Neural cell (in vitro differentiated cells): ENCODE measurements at regions not wholly inside any gene's neighbourhood (a gene's known extent, or its start where the extent isn't known, plus 50 kb on each side); places are given as distances from the start of the nearest gene placed in this dataset.
"Not testable (repeated sequence)": the region's sequence is repeated elsewhere in the genome, so short reads cannot be mapped to it uniquely, and the experiment has no call there.

Source experiments
- H2AFZ ChIP-seq: fragments of 200-600, 300-800 bp; sonication (generic), shearing (Covaris generic); 2 replicates; pipeline ENCODE4 v1.6.0; 2014; ENCODE audit warnings: low read depth, mild to moderate bottlenecking, antibody characterized with exemption, low read length, moderate library complexity
- H3F3A ChIP-seq: fragments of 200-600 bp; shearing (Covaris generic); 2 replicates; pipeline ENCODE4 v1.6.1; 2016; ENCODE audit warnings: mild to moderate bottlenecking, moderate library complexity, mixed read lengths, antibody characterized with exemption, low read length; ENCODE audit not compliant: insufficient read depth, poor library complexity, severe bottlenecking
- H3K27ac ChIP-seq: fragments of 200-600, 300-800 bp; sonication (generic), shearing (Covaris generic); 2 replicates; pipeline ENCODE4 v1.5.1; 2014; ENCODE audit warnings: mild to moderate bottlenecking, low read length, moderate library complexity
- H3K27me3 ChIP-seq: fragments of 300-800, 200-600 bp; sonication (generic), shearing (Covaris generic); 2 replicates; pipeline ENCODE4 v1.6.0; 2014; ENCODE audit warnings: mild to moderate bottlenecking, low read depth, low read length, moderate library complexity; ENCODE audit not compliant: insufficient read depth
- H3K36me3 ChIP-seq: fragments of 300-800, 200-600 bp; sonication (generic), shearing (Covaris generic); 2 replicates; pipeline ENCODE4 v1.5.1; 2014; ENCODE audit warnings: mild to moderate bottlenecking, antibody characterized with exemption, low read length, moderate library complexity; ENCODE audit not compliant: insufficient read depth
- H3K4me2 ChIP-seq: fragments of 300-800, 200-600 bp; sonication (generic), shearing (Covaris generic); 2 replicates; pipeline ENCODE4 v1.6.0; 2014; ENCODE audit warnings: mild to moderate bottlenecking, low read length
- H3K4me3 ChIP-seq: fragments of 300-800, 200-600 bp; sonication (generic), shearing (Covaris generic); 2 replicates; pipeline ENCODE4 v1.5.1; 2014; ENCODE audit warnings: mild to moderate bottlenecking, low read length, moderate library complexity
- H3K79me2 ChIP-seq: fragments of 200-600 bp; shearing (Covaris generic); replicated peaks from 2 replicates; pipeline ENCODE4 v1.6.0; 2014; ENCODE audit warnings: mild to moderate bottlenecking, low read length, moderate library complexity; ENCODE audit not compliant: insufficient read depth
- H3K9ac ChIP-seq: fragments of 300-800, 200-600 bp; sonication (generic), shearing (Covaris generic); 2 replicates; pipeline ENCODE4 v1.6.1; 2016; ENCODE audit warnings: mild to moderate bottlenecking, low read length, mixed read lengths
- H3K9me2 ChIP-seq: fragments of 200-600 bp; shearing (Covaris generic); 2 replicates; pipeline ENCODE4 v1.6.1; 2016; ENCODE audit warnings: mild to moderate bottlenecking, low read length, mixed read lengths; ENCODE audit not compliant: insufficient read depth
- H3K9me3 ChIP-seq: fragments of 200-600, 300-800 bp; sonication (generic), shearing (Covaris generic); 2 replicates; pipeline ENCODE4 v1.6.1; 2016; ENCODE audit warnings: mild to moderate bottlenecking, mixed run types, low read length, moderate library complexity, mixed read lengths
- H4K20me1 ChIP-seq: fragments of 200-600 bp; shearing (Covaris generic); 2 replicates; pipeline ENCODE4 v1.6.1; 2016; ENCODE audit warnings: mild to moderate bottlenecking, mixed run types; ENCODE audit not compliant: insufficient read depth
- EP300 ChIP-seq: fragments of 450-650 bp; conservative IDR thresholded peaks from 2 replicates; pipeline ENCODE4 v1.6.1; 2014; ENCODE audit warnings: antibody characterized with exemption, mild to moderate bottlenecking, moderate library complexity; ENCODE audit not compliant: poor library complexity, severe bottlenecking
- EZH2 ChIP-seq: fragments of 200-600, 300-800 bp; shearing (Covaris generic), sonication (generic); IDR thresholded peaks from 2 replicates; pipeline ENCODE4 v1.6.1; 2014; ENCODE audit warnings: antibody characterized with exemption, low read length, borderline replicate concordance, mild to moderate bottlenecking; ENCODE audit not compliant: insufficient read depth, poor library complexity, severe bottlenecking
- MXI1 ChIP-seq: fragments of 450-650 bp; conservative IDR thresholded peaks from 2 replicates; pipeline ENCODE4 v1.6.1; 2014; ENCODE audit warnings: antibody characterized with exemption, mild to moderate bottlenecking; ENCODE audit not compliant: poor library complexity, severe bottlenecking
- POLR2AphosphoS5 ChIP-seq: IDR thresholded peaks from 2 replicates; pipeline ENCODE4 v1.6.1; 2012
- RAD21 ChIP-seq: fragments of 450-650 bp; conservative IDR thresholded peaks from 2 replicates; pipeline ENCODE4 v1.6.1; 2014; ENCODE audit warnings: antibody characterized with exemption, mild to moderate bottlenecking, moderate library complexity
- SMC3 ChIP-seq: fragments of 450-650 bp; conservative IDR thresholded peaks from 2 replicates; pipeline ENCODE4 v1.6.1; 2014; ENCODE audit warnings: antibody characterized with exemption, mild to moderate bottlenecking, moderate library complexity; ENCODE audit not compliant: poor library complexity
- TAF1 ChIP-seq: IDR thresholded peaks from 2 replicates; pipeline ENCODE4 v1.6.1; 2012; ENCODE audit warnings: low read depth
- TF ChIP-seq, protein P1 (sequence below): fragments of 450-650 bp; IDR thresholded peaks from 2 replicates; pipeline ENCODE4 v1.5.1; 2014; ENCODE audit warnings: antibody characterized with exemption, mild to moderate bottlenecking, moderate library complexity; ENCODE audit not compliant: poor library complexity, severe bottlenecking
- TF ChIP-seq, protein P2 (sequence below): IDR thresholded peaks from 2 replicates; pipeline ENCODE4 v1.6.1; 2012; ENCODE audit warnings: borderline replicate concordance

DNA sequence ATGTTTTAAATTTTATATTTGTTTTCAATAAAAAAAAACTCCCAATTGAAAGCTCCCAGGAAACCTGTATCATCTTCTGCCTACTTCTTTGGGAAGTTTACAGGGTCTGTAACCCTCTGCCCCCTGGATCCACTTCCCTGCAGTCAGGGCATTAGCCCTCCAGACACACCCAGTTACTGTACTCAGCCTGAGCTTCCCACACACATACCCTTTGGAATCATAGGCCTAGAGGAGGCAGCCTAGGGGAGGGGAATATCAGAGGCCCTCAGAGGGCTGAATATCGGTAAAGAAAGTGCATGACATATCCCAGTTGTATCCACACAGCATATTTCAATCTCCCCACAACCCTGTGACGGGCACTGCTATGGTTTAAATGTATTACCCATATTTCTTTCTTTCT lies 56.2 kb upstream of the TFPI start:
- not testable (repeated sequence) for H3F3A ChIP-seq, H3K9ac ChIP-seq, H3K79me2 ChIP-seq, H3K27me3 ChIP-seq, H2AFZ ChIP-seq, H3K9me3 ChIP-seq, H3K36me3 ChIP-seq, H3K27ac ChIP-seq, H3K4me2 ChIP-seq, H3K9me2 ChIP-seq, H3K4me3 ChIP-seq, H4K20me1 ChIP-seq

- Histone ChIP-seq H3K4me3 (no peak overlapping the region), H2AFZ (no peak overlapping the region), H3K27me3 (no peaks in the 10 kb centered on the region), H3K9ac (no peak overlapping the region), H3K4me2 (no peak overlapping the region), H3F3A (no peaks in the 10 kb centered on the region), H3K79me2 (no peaks in the 10 kb centered on the region), H4K20me1 (no peaks in the 10 kb centered on the region), H3K9me3 (no peaks in the 10 kb centered on the region), H3K36me3 (no peaks in the 10 kb centered on the region), H3K27ac (no peak overlapping the region), H3K9me2 (no peaks in the 10 kb centered on the region)
- TF ChIP-seq, protein P1, sequence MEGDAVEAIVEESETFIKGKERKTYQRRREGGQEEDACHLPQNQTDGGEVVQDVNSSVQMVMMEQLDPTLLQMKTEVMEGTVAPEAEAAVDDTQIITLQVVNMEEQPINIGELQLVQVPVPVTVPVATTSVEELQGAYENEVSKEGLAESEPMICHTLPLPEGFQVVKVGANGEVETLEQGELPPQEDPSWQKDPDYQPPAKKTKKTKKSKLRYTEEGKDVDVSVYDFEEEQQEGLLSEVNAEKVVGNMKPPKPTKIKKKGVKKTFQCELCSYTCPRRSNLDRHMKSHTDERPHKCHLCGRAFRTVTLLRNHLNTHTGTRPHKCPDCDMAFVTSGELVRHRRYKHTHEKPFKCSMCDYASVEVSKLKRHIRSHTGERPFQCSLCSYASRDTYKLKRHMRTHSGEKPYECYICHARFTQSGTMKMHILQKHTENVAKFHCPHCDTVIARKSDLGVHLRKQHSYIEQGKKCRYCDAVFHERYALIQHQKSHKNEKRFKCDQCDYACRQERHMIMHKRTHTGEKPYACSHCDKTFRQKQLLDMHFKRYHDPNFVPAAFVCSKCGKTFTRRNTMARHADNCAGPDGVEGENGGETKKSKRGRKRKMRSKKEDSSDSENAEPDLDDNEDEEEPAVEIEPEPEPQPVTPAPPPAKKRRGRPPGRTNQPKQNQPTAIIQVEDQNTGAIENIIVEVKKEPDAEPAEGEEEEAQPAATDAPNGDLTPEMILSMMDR, result no peak
- TF ChIP-seq EZH2 (no peak), RAD21 (no peak), MXI1 (no peak), EP300 (no peak), SMC3 (no peak), POLR2AphosphoS5 (no peak), TAF1 (no peak)
- TF ChIP-seq, protein P2, sequence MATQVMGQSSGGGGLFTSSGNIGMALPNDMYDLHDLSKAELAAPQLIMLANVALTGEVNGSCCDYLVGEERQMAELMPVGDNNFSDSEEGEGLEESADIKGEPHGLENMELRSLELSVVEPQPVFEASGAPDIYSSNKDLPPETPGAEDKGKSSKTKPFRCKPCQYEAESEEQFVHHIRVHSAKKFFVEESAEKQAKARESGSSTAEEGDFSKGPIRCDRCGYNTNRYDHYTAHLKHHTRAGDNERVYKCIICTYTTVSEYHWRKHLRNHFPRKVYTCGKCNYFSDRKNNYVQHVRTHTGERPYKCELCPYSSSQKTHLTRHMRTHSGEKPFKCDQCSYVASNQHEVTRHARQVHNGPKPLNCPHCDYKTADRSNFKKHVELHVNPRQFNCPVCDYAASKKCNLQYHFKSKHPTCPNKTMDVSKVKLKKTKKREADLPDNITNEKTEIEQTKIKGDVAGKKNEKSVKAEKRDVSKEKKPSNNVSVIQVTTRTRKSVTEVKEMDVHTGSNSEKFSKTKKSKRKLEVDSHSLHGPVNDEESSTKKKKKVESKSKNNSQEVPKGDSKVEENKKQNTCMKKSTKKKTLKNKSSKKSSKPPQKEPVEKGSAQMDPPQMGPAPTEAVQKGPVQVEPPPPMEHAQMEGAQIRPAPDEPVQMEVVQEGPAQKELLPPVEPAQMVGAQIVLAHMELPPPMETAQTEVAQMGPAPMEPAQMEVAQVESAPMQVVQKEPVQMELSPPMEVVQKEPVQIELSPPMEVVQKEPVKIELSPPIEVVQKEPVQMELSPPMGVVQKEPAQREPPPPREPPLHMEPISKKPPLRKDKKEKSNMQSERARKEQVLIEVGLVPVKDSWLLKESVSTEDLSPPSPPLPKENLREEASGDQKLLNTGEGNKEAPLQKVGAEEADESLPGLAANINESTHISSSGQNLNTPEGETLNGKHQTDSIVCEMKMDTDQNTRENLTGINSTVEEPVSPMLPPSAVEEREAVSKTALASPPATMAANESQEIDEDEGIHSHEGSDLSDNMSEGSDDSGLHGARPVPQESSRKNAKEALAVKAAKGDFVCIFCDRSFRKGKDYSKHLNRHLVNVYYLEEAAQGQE, result no peak
Observed at GRCh38 chr2:187612857-187613256, 58.6 kb upstream of the TFPI start.

DNA sequence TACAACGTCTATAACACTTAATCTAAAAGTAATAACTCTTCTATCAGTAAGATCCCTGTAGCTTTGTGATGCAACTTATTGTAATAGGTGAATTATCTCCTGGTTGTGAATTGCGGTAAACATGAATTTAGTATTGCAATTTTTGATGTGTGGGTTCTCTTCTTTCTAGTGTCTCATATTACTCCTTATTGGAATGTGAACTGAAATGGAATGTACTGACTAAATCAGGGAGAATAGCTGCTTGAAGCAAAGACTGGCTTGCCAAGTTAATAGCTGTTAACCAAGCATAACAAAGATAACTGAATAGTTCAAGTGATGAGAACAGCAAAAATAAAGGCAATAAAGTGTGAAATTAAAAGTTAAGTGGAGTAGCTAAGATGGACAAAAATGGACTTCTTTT lies 60.5 kb upstream of the TFPI start:
- no peak overlapping the region for H3K4me3 ChIP-seq
- no peak overlapping the region for H3K4me2 ChIP-seq
- no peaks in the 10 kb centered on the region for H3K9me3 ChIP-seq
- H3K9me2 ChIP-seq, result no peaks in the 10 kb centered on the region
- no peaks in the 10 kb centered on the region for H4K20me1 ChIP-seq
- no peaks in the 10 kb centered on the region for H3K36me3 ChIP-seq
- TF ChIP-seq SMC3 (no peak), TAF1 (no peak), RAD21 (no peak), EZH2 (no peak), POLR2AphosphoS5 (no peak), MXI1 (no peak), EP300 (no peak)
- TF ChIP-seq, protein P1, result no peak
- TF ChIP-seq, protein P2, result no peak
- H3K9ac ChIP-seq, result no peak overlapping the region
- H3F3A ChIP-seq, result no peaks in the 10 kb centered on the region
- H2AFZ ChIP-seq, result no peak overlapping the region
- H3K27ac ChIP-seq, result no peak overlapping the region
- H3K27me3 ChIP-seq, result no peaks in the 10 kb centered on the region
- no peaks in the 10 kb centered on the region for H3K79me2 ChIP-seq
